ENCODE measurements at regions not wholly inside any gene's neighbourhood (a gene's known extent, or its start where the extent isn't known, plus 50 kb on each side); places are given as distances from the start of the nearest gene placed in this dataset.

- DNase-seq (ENCODE audit: low read depth, low spot score) = no peak
- H3K4me1 Mint-ChIP-seq = no peaks in the 10 kb centered on the region
- TF ChIP-seq CTCF (conservative IDR thresholded peaks at IDR 0.05) = no peak
- no peaks in the 10 kb centered on the region for H3K36me3 Mint-ChIP-seq (ENCODE audit: low read depth)
- peaks cover 12% of the 10 kb centered on the region for H3K9me3 Mint-ChIP-seq
- H3K27me3 Mint-ChIP-seq (ENCODE audit: low read depth) = no peaks in the 10 kb centered on the region
- H3K27ac Mint-ChIP-seq (ENCODE audit: unreplicated experiment) = no peak overlapping the region
- no peak overlapping the region for H3K4me3 Mint-ChIP-seq
Observed at GRCh38 chr3:89699229-89699628, 591.8 kb downstream of the EPHA3 start.

DNA sequence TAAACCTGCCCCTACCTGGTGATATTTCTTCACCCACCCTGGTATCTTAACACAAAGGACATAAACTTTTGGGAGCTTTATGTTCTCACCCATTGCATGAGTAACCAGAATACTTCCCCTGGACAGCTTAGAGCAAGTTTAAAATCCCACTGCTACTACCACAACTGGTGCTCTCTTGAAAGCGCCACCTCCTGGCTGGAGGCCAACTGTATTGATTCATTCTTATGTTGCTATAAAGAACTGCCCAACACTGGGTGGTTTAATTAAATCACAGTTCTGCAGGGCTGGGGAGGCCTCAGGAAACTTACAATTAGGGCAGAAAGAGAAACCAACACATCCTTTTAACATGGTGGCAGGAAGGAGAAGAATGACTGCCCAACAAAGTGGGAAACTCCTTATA, 592.4 kb downstream of the EPHA3 start:
- DNase-seq (ENCODE audit: low read depth, low spot score) = no peak
- H3K27ac Mint-ChIP-seq (ENCODE audit: unreplicated experiment) = no peak overlapping the region
- no peaks in the 10 kb centered on the region for H3K27me3 Mint-ChIP-seq (ENCODE audit: low read depth)
- TF ChIP-seq CTCF (conservative IDR thresholded peaks at IDR 0.05) = no peak
- H3K4me1 Mint-ChIP-seq = no peaks in the 10 kb centered on the region
- H3K4me3 Mint-ChIP-seq = no peak overlapping the region
- H3K9me3 Mint-ChIP-seq = peaks cover 14% of the 10 kb centered on the region
- no peaks in the 10 kb centered on the region for H3K36me3 Mint-ChIP-seq (ENCODE audit: low read depth)

DNA sequence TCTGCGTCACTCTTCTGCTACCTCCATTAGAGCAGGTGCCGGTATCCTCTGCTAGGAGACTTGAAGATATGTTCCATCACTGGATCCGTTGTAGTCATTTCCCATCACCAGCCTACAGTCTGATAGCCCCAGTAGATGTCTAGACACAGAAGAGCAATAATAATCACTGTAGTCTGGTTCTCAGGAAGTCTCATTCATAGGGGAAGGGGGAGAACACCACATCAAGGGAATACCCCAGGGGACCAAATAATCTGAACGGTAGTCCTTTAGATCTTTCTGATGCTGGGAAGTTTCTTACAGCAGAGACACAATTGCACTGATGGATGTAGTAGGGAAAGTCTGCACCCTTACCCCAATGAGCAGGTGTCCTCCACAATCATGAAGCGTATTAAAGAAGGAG, 595.0 kb downstream of the EPHA3 start:
- Mint-ChIP-seq H3K9me3 (peaks cover 19% of the 10 kb centered on the region), H3K4me1 (no peaks in the 10 kb centered on the region), H3K4me3 (no peak overlapping the region), H3K36me3 (ENCODE audit: low read depth) (peaks cover 4% of the 10 kb centered on the region), H3K27me3 (ENCODE audit: low read depth) (no peaks in the 10 kb centered on the region), H3K27ac (ENCODE audit: unreplicated experiment) (no peak overlapping the region)
- DNase-seq (ENCODE audit: low read depth, low spot score) = no peak
- TF ChIP-seq CTCF (conservative IDR thresholded peaks at IDR 0.05) = no peak

- H3K4me3 Mint-ChIP-seq = no peak overlapping the region
- no peak for DNase-seq (ENCODE audit: low read depth, low spot score)
- H3K27me3 Mint-ChIP-seq (ENCODE audit: low read depth) = no peaks in the 10 kb centered on the region
- peaks cover 12% of the 10 kb centered on the region for H3K9me3 Mint-ChIP-seq
- no peak overlapping the region for H3K27ac Mint-ChIP-seq (ENCODE audit: unreplicated experiment)
- H3K4me1 Mint-ChIP-seq = no peaks in the 10 kb centered on the region
- TF ChIP-seq CTCF (conservative IDR thresholded peaks at IDR 0.05) = no peak
- no peaks in the 10 kb centered on the region for H3K36me3 Mint-ChIP-seq (ENCODE audit: low read depth)
Observed at GRCh38 chr3:89713196-89713595, 605.8 kb downstream of the EPHA3 start.

GRCh38 chr3:89714237-89714636, 606.8 kb downstream of the EPHA3 start:
- TF ChIP-seq CTCF (conservative IDR thresholded peaks at IDR 0.05) = no peak
- Mint-ChIP-seq H3K9me3 (peaks cover 12% of the 10 kb centered on the region), H3K4me3 (no peak overlapping the region), H3K27me3 (ENCODE audit: low read depth) (no peaks in the 10 kb centered on the region), H3K4me1 (no peaks in the 10 kb centered on the region), H3K27ac (ENCODE audit: unreplicated experiment) (no peak overlapping the region), H3K36me3 (ENCODE audit: low read depth) (peaks cover 2% of the 10 kb centered on the region)
- no peak for DNase-seq (ENCODE audit: low read depth, low spot score)
